HCT116 (cell line): ENCODE measurements at regions not wholly inside any gene's neighbourhood (a gene's known extent, or its start where the extent isn't known, plus 50 kb on each side); places are given as distances from the start of the nearest gene placed in this dataset.

Experiments
- ATAC-seq: fragments of 200-7000 bp; cut with Tn5 transposase; 2 replicates; pipeline ENCODE4 v1.9.1; 2020; ENCODE audit warnings: mild to moderate bottlenecking, moderate library complexity
- BruUV-seq: library from RNA; stranded (reverse); fragments of 400-500 nt; replicated peaks from 2 replicates; lab custom pipeline; 2021; lab: Mats Ljungman, UMichigan
- CTCF ChIA-PET: fragments of 300-600 bp; sonication (Branson Sonifier 250); formaldehyde crosslinking; loops from one replicate; lab custom pipeline; 2021; ENCODE audit warnings: antibody characterized with exemption; lab: Charles Lee
- POLR2A ChIA-PET: fragments of 300-600, 350-600 bp; sonication (Branson Sonifier 250); formaldehyde crosslinking; loops from one replicate; lab custom pipeline; 2021; ENCODE audit warnings: antibody characterized with exemption; lab: Charles Lee
- RAD21 ChIA-PET, 2 experiments: fragments of 300-600 bp; sonication (Branson Sonifier 250); formaldehyde crosslinking; loops; one replicate each; lab custom pipeline; 2023; ENCODE audit warnings: low total read pairs in 2 of 2; ENCODE audit not compliant: uncharacterized antibody in 2 of 2, unreplicated experiment in 2 of 2, low non-redundant PET in 1 of 2; lab: Charles Lee
- DNase-seq: peaks from one replicate; pipeline ENCODE4 v3.0.0-alpha.2; 2010; ENCODE audit warnings: low read depth, low spot score
- H2AFZ ChIP-seq: fragments of 200-600 bp; shearing (Covaris generic), sonication (generic); 2 replicates; pipeline ENCODE4 v1.6.1; 2017; ENCODE audit warnings: low read depth, mixed run types, mixed read lengths, antibody characterized with exemption, low read length; ENCODE audit not compliant: poor library complexity, severe bottlenecking
- H3K27ac ChIP-seq: 2 replicates; pipeline ENCODE4 v1.5.1; 2012; ENCODE audit warnings: low read depth, low read length
- H3K27me3 ChIP-seq: fragments of 200-600 bp; sonication (generic); 2 replicates; pipeline ENCODE4 v1.6.1; 2016; ENCODE audit warnings: mixed run types, low read length, mixed read lengths; ENCODE audit not compliant: insufficient read depth
- H3K36me3 ChIP-seq, 2 experiments: fragments of 200-500 bp in 1 of 2; fragments of 200-600 bp in 1 of 2; sonication (Bioruptor generic) in 1 of 2; sonication (generic) in 1 of 2; 2 replicates each; pipeline versions ENCODE4 v1.5.1 to v1.6.1; 2014 to 2016; ENCODE audit warnings: low read length in 2 of 2, inconsistent platforms in 1 of 2, mixed read lengths in 1 of 2, mixed run types in 1 of 2; ENCODE audit not compliant: insufficient read depth in 2 of 2, control insufficient read depth in 1 of 2
- H3K4me1 ChIP-seq, 2 experiments: fragments of 200-600 bp in 1 of 2; sonication (generic) in 1 of 2; 2 replicates each; pipeline versions ENCODE4 v1.5.1 to v1.6.1; 2012 to 2017; ENCODE audit warnings: low read length in 2 of 2, inconsistent platforms in 1 of 2, mild to moderate bottlenecking in 1 of 2, mixed read lengths in 1 of 2, mixed run types in 1 of 2, moderate library complexity in 1 of 2; ENCODE audit not compliant: insufficient read depth in 2 of 2, control insufficient read depth in 1 of 2
- H3K4me2 ChIP-seq: fragments of 200-600 bp; sonication (generic); 2 replicates; pipeline ENCODE4 v1.6.1; 2017; ENCODE audit warnings: mixed run types, low read length, mixed read lengths
- H3K4me3 ChIP-seq, 2 experiments: fragments of 200-600 bp in 1 of 2; sonication (generic) in 1 of 2; replicated peaks in 1 of 2; 2 replicates each; pipeline ENCODE4 v1.5.1; 2011 to 2016; ENCODE audit warnings: low read length in 2 of 2, control low read depth in 1 of 2, low read depth in 1 of 2, mild to moderate bottlenecking in 1 of 2, mixed read lengths in 1 of 2, mixed run types in 1 of 2
- H3K79me2 ChIP-seq: fragments of 200-600 bp; sonication (generic); 2 replicates; pipeline ENCODE4 v1.6.1; 2017; ENCODE audit warnings: mild to moderate bottlenecking, mixed run types, low read length, moderate library complexity, mixed read lengths; ENCODE audit not compliant: insufficient read depth
- H3K9ac ChIP-seq: fragments of 200-600 bp; sonication (generic); 2 replicates; pipeline ENCODE4 v1.6.1; 2016; ENCODE audit warnings: low read length, mixed read lengths
- H3K9me2 ChIP-seq: fragments of 200-600 bp; sonication (generic), shearing (Covaris generic); 2 replicates; pipeline ENCODE4 v1.6.1; 2017; ENCODE audit warnings: mixed run types, mild to moderate bottlenecking, moderate library complexity; ENCODE audit not compliant: insufficient read depth
- H3K9me3 ChIP-seq, 2 experiments: fragments of 200-500 bp in 1 of 2; fragments of 200-600 bp in 1 of 2; sonication (Bioruptor generic) in 1 of 2; sonication (generic) in 1 of 2; 2 replicates each; pipeline ENCODE4 v1.6.1; 2014 to 2017; ENCODE audit warnings: low read length in 2 of 2, mixed read lengths in 2 of 2, inconsistent platforms in 1 of 2, low read depth in 1 of 2, mild to moderate bottlenecking in 1 of 2, mixed run types in 1 of 2, moderate library complexity in 1 of 2; ENCODE audit not compliant: control insufficient read depth in 1 of 2, insufficient read depth in 1 of 2
- H4K20me1 ChIP-seq: fragments of 200-600 bp; sonication (generic), shearing (Covaris generic); 2 replicates; pipeline ENCODE4 v1.6.1; 2017; ENCODE audit warnings: mixed run types, mild to moderate bottlenecking, moderate library complexity; ENCODE audit not compliant: insufficient read depth
- EGR1 ChIP-seq: IDR thresholded peaks from 2 replicates; pipeline ENCODE4 v1.6.1; 2012; ENCODE audit warnings: low read depth
- EZH2 ChIP-seq: fragments of 200-600 bp; sonication (generic); IDR thresholded peaks from 2 replicates; pipeline ENCODE4 v1.6.1; 2017; ENCODE audit warnings: antibody characterized with exemption, mixed run types
- EZH2phosphoT487 ChIP-seq: fragments of 200-600 bp; IDR thresholded peaks from 2 replicates; pipeline ENCODE4 v1.6.1; 2018; ENCODE audit warnings: antibody characterized with exemption, borderline replicate concordance
- SRF ChIP-seq: IDR thresholded peaks from 2 replicates; pipeline ENCODE4 v1.6.1; 2012; ENCODE audit warnings: low read depth
- YY1 ChIP-seq: IDR thresholded peaks from 2 replicates; pipeline ENCODE4 v1.6.1; 2011; ENCODE audit warnings: low read length, low read depth, moderate library complexity, mild to moderate bottlenecking; ENCODE audit not compliant: insufficient replicate concordance; ENCODE audit errors: extremely low read depth
- ZFX ChIP-seq: fragments of 450-650 bp; IDR thresholded peaks from 2 replicates; pipeline ENCODE4 v1.6.1; 2017
- intact Hi-C: fragments of 100-400 bp; cut with micrococcal nuclease; formaldehyde crosslinking; loops from 2 replicates; pipeline ENCODE4 v1.10.0; 2022
- TF ChIP-seq, protein P1 (sequence below): IDR thresholded peaks from 2 replicates; pipeline ENCODE4 v1.6.1; 2012
- TF ChIP-seq, protein P2 (sequence below): IDR thresholded peaks from 2 replicates; pipeline ENCODE4 v1.6.1; 2011; ENCODE audit warnings: mild to moderate bottlenecking, low read length, moderate library complexity; ENCODE audit not compliant: insufficient replicate concordance; ENCODE audit errors: extremely low read depth
- TF ChIP-seq, protein P3 (sequence below), 3 experiments: fragments of 200-600 bp in 1 of 3; sonication (generic) in 1 of 3; IDR thresholded peaks in 2 of 3; conservative IDR thresholded peaks in 1 of 3; 2 replicates each; pipeline ENCODE4 v1.5.1; 2012 to 2017; ENCODE audit warnings: low read depth in 2 of 3, low read length in 2 of 3, antibody characterized with exemption in 1 of 3, borderline replicate concordance in 1 of 3, control low read depth in 1 of 3, mild to moderate bottlenecking in 1 of 3, mixed read lengths in 1 of 3, mixed run types in 1 of 3, moderate library complexity in 1 of 3; ENCODE audit not compliant: insufficient read depth in 1 of 3
- TF ChIP-seq, protein P4 (sequence below): IDR thresholded peaks from 2 replicates; pipeline ENCODE4 v1.6.1; 2012

DNA sequence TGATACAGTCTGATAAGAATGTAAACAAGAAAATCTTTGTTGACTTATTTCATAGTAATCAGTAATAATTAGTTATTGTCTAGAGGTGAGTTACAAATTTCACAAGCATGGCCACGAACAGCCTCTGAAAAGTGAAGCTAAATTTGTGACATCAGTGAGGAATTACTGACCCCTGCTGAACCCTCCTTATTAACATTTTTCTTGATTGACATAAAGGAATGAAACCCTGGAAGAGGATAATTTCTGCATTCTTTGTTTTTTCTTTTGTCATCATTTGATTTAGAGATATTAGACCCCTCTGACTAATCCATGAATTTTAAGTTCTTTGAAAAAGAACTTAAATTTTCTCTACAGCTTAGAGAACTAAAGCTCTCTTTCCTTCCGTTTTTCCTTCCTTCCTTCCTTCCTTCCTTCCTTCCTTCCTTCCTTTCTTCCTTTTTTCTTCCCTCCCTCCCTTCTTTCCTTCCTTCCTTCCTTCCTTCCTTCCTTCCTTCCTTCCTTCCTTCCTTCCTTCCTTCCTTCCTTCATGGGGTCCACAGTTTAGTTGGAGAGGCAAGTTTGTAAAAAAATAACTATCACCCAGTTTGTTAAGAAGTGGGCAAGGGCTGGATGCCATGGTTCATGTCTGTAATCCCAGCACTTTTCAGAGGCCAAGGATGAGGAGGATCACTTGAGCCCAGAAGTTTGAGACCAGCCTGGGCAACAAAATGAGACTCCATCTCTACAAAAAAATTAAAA, 387.0 kb downstream of the MTX2 start:
- Histone ChIP-seq H3K4me1 (peaks cover 2 to 13% of the 10 kb centered on the region in 2 experiments; a peak in 2 of 4 replicates), H3K9ac (no peak overlapping the region), H4K20me1 (no peaks in the 10 kb centered on the region), H3K36me3 (no peaks in the 10 kb centered on the region), H3K79me2 (no peaks in the 10 kb centered on the region), H3K9me3 (no peaks in the 10 kb centered on the region), H3K4me2 (no peak overlapping the region), H3K27me3 (peaks cover 14% of the 10 kb centered on the region), H3K4me3 (no peak overlapping the region), H2AFZ (no peak overlapping the region), H3K9me2 (no peaks in the 10 kb centered on the region), H3K27ac (no peak overlapping the region)
- intact Hi-C loops: loop anchor here (10.0 kb wide), 1 partner anchor 679 kb away; no protein-coding TSS in a partner anchor
- no peak for DNase-seq
- ATAC-seq: no peak
- TF ChIP-seq YY1 (no peak), ZFX (no peak), EZH2phosphoT487 (no peak), EZH2 (no peak), SRF (no peak), EGR1 (no peak)
- TF ChIP-seq, protein P1, sequence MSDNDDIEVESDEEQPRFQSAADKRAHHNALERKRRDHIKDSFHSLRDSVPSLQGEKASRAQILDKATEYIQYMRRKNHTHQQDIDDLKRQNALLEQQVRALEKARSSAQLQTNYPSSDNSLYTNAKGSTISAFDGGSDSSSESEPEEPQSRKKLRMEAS: no peak
- TF ChIP-seq, protein P2, sequence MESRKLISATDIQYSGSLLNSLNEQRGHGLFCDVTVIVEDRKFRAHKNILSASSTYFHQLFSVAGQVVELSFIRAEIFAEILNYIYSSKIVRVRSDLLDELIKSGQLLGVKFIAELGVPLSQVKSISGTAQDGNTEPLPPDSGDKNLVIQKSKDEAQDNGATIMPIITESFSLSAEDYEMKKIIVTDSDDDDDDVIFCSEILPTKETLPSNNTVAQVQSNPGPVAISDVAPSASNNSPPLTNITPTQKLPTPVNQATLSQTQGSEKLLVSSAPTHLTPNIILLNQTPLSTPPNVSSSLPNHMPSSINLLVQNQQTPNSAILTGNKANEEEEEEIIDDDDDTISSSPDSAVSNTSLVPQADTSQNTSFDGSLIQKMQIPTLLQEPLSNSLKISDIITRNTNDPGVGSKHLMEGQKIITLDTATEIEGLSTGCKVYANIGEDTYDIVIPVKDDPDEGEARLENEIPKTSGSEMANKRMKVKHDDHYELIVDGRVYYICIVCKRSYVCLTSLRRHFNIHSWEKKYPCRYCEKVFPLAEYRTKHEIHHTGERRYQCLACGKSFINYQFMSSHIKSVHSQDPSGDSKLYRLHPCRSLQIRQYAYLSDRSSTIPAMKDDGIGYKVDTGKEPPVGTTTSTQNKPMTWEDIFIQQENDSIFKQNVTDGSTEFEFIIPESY: no peak
- TF ChIP-seq, protein P3, sequence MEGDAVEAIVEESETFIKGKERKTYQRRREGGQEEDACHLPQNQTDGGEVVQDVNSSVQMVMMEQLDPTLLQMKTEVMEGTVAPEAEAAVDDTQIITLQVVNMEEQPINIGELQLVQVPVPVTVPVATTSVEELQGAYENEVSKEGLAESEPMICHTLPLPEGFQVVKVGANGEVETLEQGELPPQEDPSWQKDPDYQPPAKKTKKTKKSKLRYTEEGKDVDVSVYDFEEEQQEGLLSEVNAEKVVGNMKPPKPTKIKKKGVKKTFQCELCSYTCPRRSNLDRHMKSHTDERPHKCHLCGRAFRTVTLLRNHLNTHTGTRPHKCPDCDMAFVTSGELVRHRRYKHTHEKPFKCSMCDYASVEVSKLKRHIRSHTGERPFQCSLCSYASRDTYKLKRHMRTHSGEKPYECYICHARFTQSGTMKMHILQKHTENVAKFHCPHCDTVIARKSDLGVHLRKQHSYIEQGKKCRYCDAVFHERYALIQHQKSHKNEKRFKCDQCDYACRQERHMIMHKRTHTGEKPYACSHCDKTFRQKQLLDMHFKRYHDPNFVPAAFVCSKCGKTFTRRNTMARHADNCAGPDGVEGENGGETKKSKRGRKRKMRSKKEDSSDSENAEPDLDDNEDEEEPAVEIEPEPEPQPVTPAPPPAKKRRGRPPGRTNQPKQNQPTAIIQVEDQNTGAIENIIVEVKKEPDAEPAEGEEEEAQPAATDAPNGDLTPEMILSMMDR (IDR thresholded peaks at IDR 0.05 in 2 of 3, conservative IDR thresholded peaks at IDR 0.05 in 1 of 3; ENCODE audit: borderline replicate concordance in 1 of 3, insufficient read depth in 1 of 3, low read depth in 2 of 3, low read length in 2 of 3): no peak
- TF ChIP-seq, protein P4, sequence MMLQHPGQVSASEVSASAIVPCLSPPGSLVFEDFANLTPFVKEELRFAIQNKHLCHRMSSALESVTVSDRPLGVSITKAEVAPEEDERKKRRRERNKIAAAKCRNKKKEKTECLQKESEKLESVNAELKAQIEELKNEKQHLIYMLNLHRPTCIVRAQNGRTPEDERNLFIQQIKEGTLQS: no peak
- POLR2A ChIA-PET: no interaction called here
- no TSS peak for BruUV-seq
- CTCF ChIA-PET: no interaction called here
- RAD21 ChIA-PET: no interaction called here
